HUES6 (cell line): ENCODE measurements at regions not wholly inside any gene's neighbourhood (a gene's known extent, or its start where the extent isn't known, plus 50 kb on each side); places are given as distances from the start of the nearest gene placed in this dataset.

Experiments used
- H3K27ac ChIP-seq: 2 replicates; pipeline ENCODE4 v1.7.0; 2013; ENCODE audit warnings: low read depth, mild to moderate bottlenecking, low read length, inconsistent platforms
- H3K27me3 ChIP-seq: 2 replicates; pipeline ENCODE4 v1.6.1; 2013; ENCODE audit warnings: low read length; ENCODE audit not compliant: control insufficient read depth, insufficient read depth
- H3K36me3 ChIP-seq: 2 replicates; pipeline ENCODE4 v1.6.1; 2013; ENCODE audit warnings: low read length; ENCODE audit not compliant: control insufficient read depth, insufficient read depth
- H3K4me1 ChIP-seq: 2 replicates; pipeline ENCODE4 v1.6.1; 2013; ENCODE audit warnings: low read length; ENCODE audit not compliant: control insufficient read depth, insufficient read depth
- H3K4me3 ChIP-seq: 2 replicates; pipeline ENCODE4 v1.5.1; 2013; ENCODE audit warnings: low read depth, low read length
- H3K9ac ChIP-seq: one replicate; pipeline ENCODE4 v1.6.1; 2013; ENCODE audit warnings: mild to moderate bottlenecking, low read length
- H3K9me3 ChIP-seq: 2 replicates; pipeline ENCODE4 v1.6.1; 2013; ENCODE audit warnings: low read depth, low read length; ENCODE audit not compliant: control insufficient read depth, insufficient read depth

DNA sequence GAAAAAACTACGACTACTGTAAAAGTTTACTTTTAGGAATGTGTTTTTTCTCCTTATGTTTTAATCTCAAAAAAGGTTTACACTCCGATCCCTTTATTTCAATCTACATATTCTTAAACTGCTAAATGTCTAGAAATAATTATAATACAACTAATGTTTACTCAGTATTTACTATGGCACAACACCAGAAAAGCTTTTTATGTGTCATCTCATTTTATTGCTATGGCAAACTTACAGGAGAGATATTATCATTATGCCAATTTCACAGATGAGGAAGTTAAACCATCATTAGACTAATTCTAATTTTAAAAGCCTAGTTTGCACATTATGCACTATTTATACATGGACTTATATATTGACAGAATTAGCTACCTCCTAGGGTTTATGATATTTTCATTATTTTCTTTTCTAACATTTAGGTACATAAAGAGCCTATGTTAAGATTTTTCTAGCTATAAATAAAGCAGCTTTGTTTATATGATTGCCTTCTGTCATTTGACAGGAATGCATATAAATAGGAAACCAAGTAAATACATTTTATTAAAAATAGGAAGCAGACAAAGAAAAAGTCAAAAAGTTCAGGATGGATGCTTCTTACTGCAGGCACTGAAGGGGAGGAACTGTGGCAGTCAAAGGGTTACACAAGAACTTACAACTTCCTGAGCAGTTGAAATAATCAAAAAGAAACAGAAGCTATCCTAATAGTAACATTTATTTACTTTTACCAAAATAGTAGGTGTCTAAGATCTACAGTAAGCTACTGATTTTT is 442.4 kb downstream of the LTN1 start:
- peaks cover 9% of the 10 kb centered on the region; the same call in 1 of the 2 replicates for H3K4me1 ChIP-seq
- no peaks in the 10 kb centered on the region for H3K9me3 ChIP-seq
- no peaks in the 10 kb centered on the region for H3K36me3 ChIP-seq
- H3K27ac ChIP-seq, result no peak overlapping the region
- H3K9ac ChIP-seq, result no peak overlapping the region
- no peak overlapping the region for H3K4me3 ChIP-seq
- no peaks in the 10 kb centered on the region for H3K27me3 ChIP-seq

DNA sequence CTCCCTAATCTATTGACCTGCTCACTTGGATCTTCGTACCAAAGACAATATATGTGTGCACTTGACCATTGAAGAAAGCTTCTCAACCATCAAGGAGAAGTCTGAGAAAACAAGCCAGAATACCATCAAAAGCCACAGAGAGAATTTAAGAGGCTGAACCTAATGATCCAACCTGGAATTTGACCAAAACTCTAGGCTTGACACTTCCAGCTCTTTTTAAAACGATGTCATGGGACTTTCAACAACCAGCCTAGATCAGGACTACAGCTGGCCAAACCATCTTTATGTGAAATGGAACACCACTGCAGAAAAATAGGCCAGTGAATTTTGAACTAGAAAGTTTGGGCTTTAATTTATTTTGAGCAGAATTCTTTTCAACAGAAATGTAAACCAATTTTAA is 444.4 kb downstream of the LTN1 start:
- H3K36me3 ChIP-seq, result no peaks in the 10 kb centered on the region
- no peaks in the 10 kb centered on the region for H3K4me1 ChIP-seq
- no peaks in the 10 kb centered on the region for H3K27me3 ChIP-seq
- H3K4me3 ChIP-seq, result no peak overlapping the region
- no peaks in the 10 kb centered on the region for H3K9me3 ChIP-seq
- no peak overlapping the region for H3K27ac ChIP-seq
- no peak overlapping the region for H3K9ac ChIP-seq

DNA sequence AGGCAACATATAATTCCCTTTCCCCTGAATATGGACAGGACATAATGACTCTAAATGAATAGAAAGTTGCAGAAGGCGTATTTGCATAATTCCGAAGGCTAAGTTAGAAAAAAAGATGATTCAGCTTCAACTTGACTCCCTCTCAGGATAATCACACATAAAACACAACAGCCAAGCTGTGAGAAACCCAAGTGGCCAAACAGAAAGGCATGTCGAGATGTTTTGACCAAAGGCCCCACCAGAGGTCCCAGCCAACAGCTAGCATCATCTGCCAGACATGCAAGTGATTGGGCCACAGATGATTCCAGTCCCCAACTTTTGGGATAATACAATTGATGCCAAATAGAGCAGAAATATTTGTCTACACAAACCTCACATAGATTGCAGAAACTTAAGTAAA is 444.9 kb downstream of the LTN1 start:
- Histone ChIP-seq H3K36me3 (no peaks in the 10 kb centered on the region), H3K4me1 (no peaks in the 10 kb centered on the region), H3K27me3 (no peaks in the 10 kb centered on the region), H3K4me3 (no peak overlapping the region), H3K9ac (no peak overlapping the region), H3K27ac (no peak overlapping the region), H3K9me3 (no peaks in the 10 kb centered on the region)

GRCh38 chr21:28543975-28544374 is 448.7 kb downstream of the LTN1 start:
- Histone ChIP-seq H3K27ac (no peak overlapping the region), H3K9ac (no peak overlapping the region), H3K4me1 (no peaks in the 10 kb centered on the region), H3K4me3 (no peak overlapping the region), H3K27me3 (no peaks in the 10 kb centered on the region), H3K36me3 (no peaks in the 10 kb centered on the region), H3K9me3 (no peaks in the 10 kb centered on the region)

DNA sequence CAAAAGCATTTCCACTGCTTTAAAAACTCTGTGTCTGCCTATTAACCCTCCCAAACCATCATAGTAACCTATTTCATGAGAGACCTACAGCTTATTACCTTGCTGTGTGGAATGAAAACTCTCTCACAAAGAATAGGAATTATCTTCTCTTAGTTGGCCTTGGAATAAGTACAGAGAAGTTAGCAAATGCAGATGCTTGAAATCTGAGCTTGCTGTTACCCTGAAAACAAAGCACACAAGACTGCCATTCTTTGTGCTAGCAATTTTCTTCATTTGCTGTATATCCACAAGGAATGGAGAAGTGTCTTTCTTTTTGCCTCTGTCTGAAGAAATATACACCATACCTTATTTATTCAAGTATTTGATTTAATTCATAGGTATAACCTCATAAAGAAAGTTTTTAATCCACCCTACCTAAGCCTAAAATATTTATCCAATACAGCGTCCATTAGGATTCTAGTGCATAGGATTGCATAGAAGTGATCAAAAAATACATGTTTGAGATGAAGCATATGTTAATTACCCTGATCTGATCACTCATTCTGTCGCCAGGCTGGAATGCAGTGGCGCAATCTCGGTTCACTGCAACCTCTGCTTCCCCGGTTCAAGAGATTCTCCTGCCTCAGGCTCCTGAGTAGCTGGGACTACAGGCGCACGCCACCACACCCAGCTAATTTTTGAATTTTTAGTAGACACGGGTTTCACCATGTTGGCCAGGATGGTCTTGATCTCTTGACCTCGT is 451.1 kb downstream of the LTN1 start:
- Histone ChIP-seq H3K27me3 (no peaks in the 10 kb centered on the region), H3K9ac (no peak overlapping the region), H3K9me3 (no peaks in the 10 kb centered on the region), H3K36me3 (no peaks in the 10 kb centered on the region), H3K4me1 (no peaks in the 10 kb centered on the region), H3K27ac (no peak overlapping the region), H3K4me3 (no peak overlapping the region)

- H3K9me3 ChIP-seq, result no peaks in the 10 kb centered on the region
- no peak overlapping the region for H3K9ac ChIP-seq
- no peaks in the 10 kb centered on the region for H3K36me3 ChIP-seq
- H3K27me3 ChIP-seq, result no peaks in the 10 kb centered on the region
- no peaks in the 10 kb centered on the region; the same call in 1 of the 2 replicates for H3K4me1 ChIP-seq
- no peak overlapping the region for H3K27ac ChIP-seq
- no peak overlapping the region for H3K4me3 ChIP-seq
Measured at GRCh38 chr21:28540514-28540913, 452.2 kb downstream of the LTN1 start.

DNA sequence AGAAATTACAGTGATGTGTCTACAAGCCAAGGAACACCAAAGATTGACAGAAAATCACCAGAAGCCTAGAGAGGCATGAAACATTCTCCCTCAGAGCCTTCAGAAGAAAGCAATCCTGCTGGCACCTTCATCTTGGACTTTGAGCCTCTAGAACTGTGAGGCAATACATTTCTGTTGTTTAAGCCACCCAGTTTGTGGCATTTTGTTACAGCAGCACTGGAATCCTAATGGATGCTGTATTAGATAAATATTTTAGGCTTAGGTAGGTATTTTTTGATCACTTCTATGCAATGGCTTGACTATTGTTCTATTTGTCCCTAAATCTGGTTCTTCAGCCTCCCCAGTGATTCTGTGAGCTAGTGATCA is 453.1 kb downstream of the LTN1 start:
- Histone ChIP-seq H3K27ac (no peak overlapping the region), H3K9ac (no peak overlapping the region), H3K36me3 (no peaks in the 10 kb centered on the region), H3K9me3 (no peaks in the 10 kb centered on the region), H3K27me3 (no peaks in the 10 kb centered on the region), H3K4me1 (no peaks in the 10 kb centered on the region; the same call in 1 of the 2 replicates), H3K4me3 (no peak overlapping the region)

- Histone ChIP-seq H3K9me3 (no peaks in the 10 kb centered on the region), H3K4me1 (no peaks in the 10 kb centered on the region; the same call in 1 of the 2 replicates), H3K27ac (no peak overlapping the region), H3K4me3 (no peak overlapping the region), H3K9ac (no peak overlapping the region), H3K36me3 (no peaks in the 10 kb centered on the region), H3K27me3 (no peaks in the 10 kb centered on the region)
Measured at GRCh38 chr21:28538987-28539622, 453.6 kb downstream of the LTN1 start.

DNA sequence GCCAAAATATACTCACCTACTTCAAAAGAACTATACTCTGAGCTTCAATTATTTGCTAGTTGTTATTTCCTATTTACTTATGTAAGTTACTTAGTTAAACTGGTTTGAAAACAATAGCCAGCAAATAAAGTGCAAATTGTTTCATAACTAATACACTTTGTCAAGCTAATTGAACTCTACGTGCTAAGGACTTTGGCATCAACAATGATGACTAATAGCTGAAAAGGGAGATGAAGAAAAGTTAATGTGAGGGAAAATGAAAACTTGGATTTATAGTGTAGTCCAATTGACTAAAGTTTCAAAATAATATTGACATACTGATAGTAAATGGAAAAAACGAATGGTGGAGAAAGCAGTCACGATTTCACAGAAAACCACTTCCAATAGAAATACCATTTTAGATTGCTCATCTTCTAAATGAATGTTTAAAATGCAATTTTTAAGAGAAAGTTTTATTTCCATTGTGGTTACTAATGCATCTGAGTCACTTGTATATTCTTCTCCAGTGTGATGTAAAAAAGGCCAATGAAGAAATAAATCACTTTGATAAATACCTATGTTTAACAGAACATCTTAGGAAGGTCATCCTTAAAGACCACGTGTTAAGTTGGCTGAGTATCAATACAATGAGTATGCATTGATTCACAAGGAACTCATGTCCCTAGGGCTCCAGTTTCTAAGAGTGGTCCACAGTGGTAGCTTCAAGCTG is 455.2 kb downstream of the LTN1 start:
- no peak overlapping the region for H3K27ac ChIP-seq

DNA sequence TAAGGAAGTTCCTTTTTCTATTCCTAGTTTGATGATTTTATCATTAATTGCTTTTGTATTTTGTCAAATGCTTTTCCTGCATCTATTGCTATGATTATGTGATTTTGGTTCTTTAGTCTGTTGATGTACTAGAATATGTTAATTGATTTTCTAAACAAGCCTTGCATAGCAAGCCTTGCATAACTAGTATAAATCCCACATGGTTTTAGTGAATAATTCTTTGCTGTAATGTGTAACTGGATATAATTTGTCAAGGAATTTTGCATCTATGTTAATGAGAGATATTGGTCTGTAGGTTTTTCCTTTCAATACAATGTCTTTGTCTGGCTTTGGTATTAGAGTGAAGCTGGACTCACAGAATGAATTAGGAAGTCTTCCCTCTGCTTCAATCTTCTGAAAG is 460.2 kb downstream of the LTN1 start:
- Histone ChIP-seq H3K4me3 (no peak overlapping the region), H3K27me3 (no peaks in the 10 kb centered on the region), H3K27ac (no peak overlapping the region), H3K36me3 (no peaks in the 10 kb centered on the region), H3K4me1 (no peaks in the 10 kb centered on the region; the same call in 1 of the 2 replicates), H3K9ac (no peak overlapping the region), H3K9me3 (no peaks in the 10 kb centered on the region)

More for the DNA sequence above, 455.2 kb downstream of the LTN1 start:
- no peaks in the 10 kb centered on the region for H3K9me3 ChIP-seq
- no peaks in the 10 kb centered on the region for H3K27me3 ChIP-seq
- no peak overlapping the region for H3K9ac ChIP-seq
- H3K4me1 ChIP-seq, result no peaks in the 10 kb centered on the region; the same call in 1 of the 2 replicates
- no peak overlapping the region for H3K4me3 ChIP-seq
- no peaks in the 10 kb centered on the region for H3K36me3 ChIP-seq
